Peyer's patch (tissue), 4 donors: ENCODE measurements at regions not wholly inside any gene's neighbourhood (a gene's known extent, or its start where the extent isn't known, plus 50 kb on each side); places are given as distances from the start of the nearest gene placed in this dataset.

ENCODE experiments used
- POLR2A ChIP-seq, 2 donors: fragments of 450-650 bp; IDR thresholded peaks; one replicate each; pipeline ENCODE4 v1.5.1; 2017; ENCODE audit warnings: antibody characterized with exemption in 2 of 2, mild to moderate bottlenecking in 2 of 2, moderate library complexity in 2 of 2
- TF ChIP-seq, protein P1 (sequence below), 6 experiments: fragments of 450-650 bp in 4 of 6; fragments of 200-600 bp in 2 of 6; sonication (generic) in 1 of 6; IDR thresholded peaks; one replicate each; pipeline ENCODE4 v1.5.1; 2017 to 2019; ENCODE audit warnings: antibody characterized with exemption in 6 of 6, mild to moderate bottlenecking in 3 of 6, moderate library complexity in 1 of 6

DNA sequence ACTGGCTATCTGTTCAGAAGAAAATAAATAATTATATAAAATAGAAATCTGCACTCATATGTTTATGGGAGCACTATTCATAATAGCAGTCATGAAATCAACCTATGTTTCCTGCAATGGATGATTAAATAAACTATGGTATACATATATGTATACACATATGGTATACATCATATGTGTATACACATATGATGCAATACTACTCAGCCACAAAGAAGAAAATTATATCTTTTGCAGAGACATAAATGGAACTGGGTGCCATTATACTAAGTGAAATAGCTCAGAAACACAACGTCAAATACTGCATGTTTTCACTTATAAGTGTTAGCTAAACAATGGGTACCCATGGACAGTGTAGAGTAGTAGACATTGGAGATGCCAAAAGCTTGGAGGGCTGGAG is 381.2 kb upstream of the LRFN5 start:
- TF ChIP-seq, protein P1, sequence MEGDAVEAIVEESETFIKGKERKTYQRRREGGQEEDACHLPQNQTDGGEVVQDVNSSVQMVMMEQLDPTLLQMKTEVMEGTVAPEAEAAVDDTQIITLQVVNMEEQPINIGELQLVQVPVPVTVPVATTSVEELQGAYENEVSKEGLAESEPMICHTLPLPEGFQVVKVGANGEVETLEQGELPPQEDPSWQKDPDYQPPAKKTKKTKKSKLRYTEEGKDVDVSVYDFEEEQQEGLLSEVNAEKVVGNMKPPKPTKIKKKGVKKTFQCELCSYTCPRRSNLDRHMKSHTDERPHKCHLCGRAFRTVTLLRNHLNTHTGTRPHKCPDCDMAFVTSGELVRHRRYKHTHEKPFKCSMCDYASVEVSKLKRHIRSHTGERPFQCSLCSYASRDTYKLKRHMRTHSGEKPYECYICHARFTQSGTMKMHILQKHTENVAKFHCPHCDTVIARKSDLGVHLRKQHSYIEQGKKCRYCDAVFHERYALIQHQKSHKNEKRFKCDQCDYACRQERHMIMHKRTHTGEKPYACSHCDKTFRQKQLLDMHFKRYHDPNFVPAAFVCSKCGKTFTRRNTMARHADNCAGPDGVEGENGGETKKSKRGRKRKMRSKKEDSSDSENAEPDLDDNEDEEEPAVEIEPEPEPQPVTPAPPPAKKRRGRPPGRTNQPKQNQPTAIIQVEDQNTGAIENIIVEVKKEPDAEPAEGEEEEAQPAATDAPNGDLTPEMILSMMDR (IDR thresholded peaks at IDR 0.05), result no peak
- no peak for TF ChIP-seq POLR2A (IDR thresholded peaks at IDR 0.05)
